ENCODE measurements at regions not wholly inside any gene's neighbourhood (a gene's known extent, or its start where the extent isn't known, plus 50 kb on each side); places are given as distances from the start of the nearest gene placed in this dataset.

DNA sequence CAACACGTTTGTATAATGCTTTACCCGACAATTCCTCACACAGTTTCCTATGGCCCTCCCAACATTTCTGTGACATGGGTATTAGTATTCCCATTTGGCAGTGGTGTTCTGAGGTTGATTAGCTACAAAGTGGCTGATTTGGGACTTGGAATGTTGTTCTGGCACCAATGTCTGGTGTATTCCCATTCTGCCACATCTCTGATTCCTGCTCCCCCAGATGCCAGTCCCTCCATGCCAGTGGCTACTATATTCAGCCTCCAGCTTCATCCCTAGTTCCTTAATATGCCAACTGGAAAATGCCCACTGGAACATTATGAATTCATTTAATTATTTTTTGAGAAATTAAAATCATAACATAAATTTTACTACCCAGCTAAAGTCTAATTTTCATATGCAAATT is 60.6 kb upstream of the NBEA start:
- DNase-seq (ENCODE audit: low read depth in 2 of 2), result no peak

GRCh38 chr13:34883396-34883795 is 58.7 kb upstream of the NBEA start:
- DNase-seq (ENCODE audit: low read depth in 2 of 2), result no peak

GRCh38 chr13:34884366-34884765 is 57.7 kb upstream of the NBEA start:
- no peak for DNase-seq (ENCODE audit: low read depth in 2 of 2)

DNA sequence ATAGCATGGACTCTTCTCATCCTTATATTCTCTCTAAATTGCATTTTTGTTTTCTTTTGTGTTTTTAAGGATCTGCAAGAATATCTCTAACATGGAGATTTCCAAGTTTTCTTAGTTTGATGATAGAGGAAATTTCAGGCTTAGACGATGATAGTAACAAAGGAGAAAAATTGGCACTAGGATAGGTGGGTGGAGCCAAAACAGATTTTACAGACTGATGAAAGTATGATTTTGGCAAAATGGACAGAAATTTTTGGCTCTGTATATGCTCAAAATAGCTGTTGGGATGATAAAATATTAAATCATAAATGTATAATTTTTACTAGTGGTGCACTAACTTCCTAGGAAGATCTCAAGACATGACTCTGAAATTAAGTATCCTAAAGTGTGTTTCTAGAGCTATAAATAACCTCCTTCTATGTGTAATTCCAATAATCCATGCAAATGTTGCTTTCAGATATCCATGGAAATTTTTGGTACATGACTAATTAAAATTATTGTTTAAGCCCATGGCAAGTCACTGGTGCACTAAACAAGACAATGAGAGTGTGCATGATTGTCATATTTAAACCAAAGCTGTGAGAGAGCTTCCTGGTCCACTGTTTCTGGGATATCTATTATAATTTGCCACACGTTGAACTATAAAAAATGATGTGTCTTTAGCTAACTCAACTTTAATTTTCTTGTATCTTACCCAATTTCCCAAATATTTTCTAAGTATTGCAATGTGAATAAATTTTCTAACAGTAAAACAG is 55.8 kb upstream of the NBEA start:
- no peak for DNase-seq (ENCODE audit: low read depth in 2 of 2)

- DNase-seq (ENCODE audit: low read depth in 2 of 2), result no peak
Measured at GRCh38 chr13:34886987-34887386, 55.1 kb upstream of the NBEA start.
